ENCODE measurements at regions not wholly inside any gene's neighbourhood (a gene's known extent, or its start where the extent isn't known, plus 50 kb on each side); places are given as distances from the start of the nearest gene placed in this dataset.

DNA sequence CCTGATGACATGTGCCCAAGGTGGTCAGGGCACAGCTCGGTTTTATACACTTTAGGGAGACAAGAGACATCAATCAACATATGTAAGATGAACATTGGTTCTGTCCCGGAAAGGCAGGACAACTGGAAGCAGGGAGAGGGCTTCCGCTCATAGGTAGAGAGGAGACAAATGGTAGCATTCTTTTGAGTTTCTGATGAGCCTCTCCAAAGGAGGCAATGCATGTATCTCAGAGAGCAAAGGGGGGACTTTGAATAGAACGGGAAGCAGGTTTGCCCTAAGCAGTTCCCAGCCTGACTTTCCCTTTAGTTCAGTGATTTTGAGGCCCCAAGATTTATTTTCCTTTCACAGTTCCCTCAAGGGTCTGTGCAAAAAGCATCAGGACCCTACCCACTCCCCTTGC lies 172.4 kb upstream of the TNRC6C start:
- intact Hi-C loops (cut with micrococcal nuclease): no loop called here
- FAIRE-seq: no peak

More for the DNA sequence above, 172.4 kb upstream of the TNRC6C start:
- TF ChIP-seq ERF (CRISPR knock-in tag; IDR thresholded peaks at IDR 0.05) (no peak), POLR2B (IDR thresholded peaks at IDR 0.05; ENCODE audit: low read depth, partially characterized antibody) (no peak), LARP7 (IDR thresholded peaks at IDR 0.05) (no peak), ZNF785 (CRISPR knock-in tag; IDR thresholded peaks at IDR 0.05) (no peak), TARDBP (IDR thresholded peaks at IDR 0.05) (no peak), RAD51 (IDR thresholded peaks at IDR 0.05; ENCODE audit: borderline replicate concordance, low read depth) (no peak), MTA1 (IDR thresholded peaks at IDR 0.05; ENCODE audit: borderline replicate concordance) (no peak), ZNF707 (CRISPR knock-in tag; conservative IDR thresholded peaks at IDR 0.05) (no peak), TBP (optimal IDR thresholded peaks at IDR 0.05; ENCODE audit: low read depth, low read length) (no peak), CREB5 (CRISPR knock-in tag; IDR thresholded peaks at IDR 0.05) (no peak), SMARCA4 (IDR thresholded peaks at IDR 0.05) (no peak), ZSCAN29 (IDR thresholded peaks at IDR 0.05) (no peak), FOXK1 (CRISPR knock-in tag; IDR thresholded peaks at IDR 0.05; ENCODE audit: borderline replicate concordance) (no peak), PHF8 (IDR thresholded peaks at IDR 0.05; ENCODE audit: borderline replicate concordance, low read length) (no peak)
- TF ChIP-seq, protein P1, sequence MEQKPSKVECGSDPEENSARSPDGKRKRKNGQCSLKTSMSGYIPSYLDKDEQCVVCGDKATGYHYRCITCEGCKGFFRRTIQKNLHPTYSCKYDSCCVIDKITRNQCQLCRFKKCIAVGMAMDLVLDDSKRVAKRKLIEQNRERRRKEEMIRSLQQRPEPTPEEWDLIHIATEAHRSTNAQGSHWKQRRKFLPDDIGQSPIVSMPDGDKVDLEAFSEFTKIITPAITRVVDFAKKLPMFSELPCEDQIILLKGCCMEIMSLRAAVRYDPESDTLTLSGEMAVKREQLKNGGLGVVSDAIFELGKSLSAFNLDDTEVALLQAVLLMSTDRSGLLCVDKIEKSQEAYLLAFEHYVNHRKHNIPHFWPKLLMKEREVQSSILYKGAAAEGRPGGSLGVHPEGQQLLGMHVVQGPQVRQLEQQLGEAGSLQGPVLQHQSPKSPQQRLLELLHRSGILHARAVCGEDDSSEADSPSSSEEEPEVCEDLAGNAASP (IDR thresholded peaks at IDR 0.05): no peak
- TF ChIP-seq, protein P2, sequence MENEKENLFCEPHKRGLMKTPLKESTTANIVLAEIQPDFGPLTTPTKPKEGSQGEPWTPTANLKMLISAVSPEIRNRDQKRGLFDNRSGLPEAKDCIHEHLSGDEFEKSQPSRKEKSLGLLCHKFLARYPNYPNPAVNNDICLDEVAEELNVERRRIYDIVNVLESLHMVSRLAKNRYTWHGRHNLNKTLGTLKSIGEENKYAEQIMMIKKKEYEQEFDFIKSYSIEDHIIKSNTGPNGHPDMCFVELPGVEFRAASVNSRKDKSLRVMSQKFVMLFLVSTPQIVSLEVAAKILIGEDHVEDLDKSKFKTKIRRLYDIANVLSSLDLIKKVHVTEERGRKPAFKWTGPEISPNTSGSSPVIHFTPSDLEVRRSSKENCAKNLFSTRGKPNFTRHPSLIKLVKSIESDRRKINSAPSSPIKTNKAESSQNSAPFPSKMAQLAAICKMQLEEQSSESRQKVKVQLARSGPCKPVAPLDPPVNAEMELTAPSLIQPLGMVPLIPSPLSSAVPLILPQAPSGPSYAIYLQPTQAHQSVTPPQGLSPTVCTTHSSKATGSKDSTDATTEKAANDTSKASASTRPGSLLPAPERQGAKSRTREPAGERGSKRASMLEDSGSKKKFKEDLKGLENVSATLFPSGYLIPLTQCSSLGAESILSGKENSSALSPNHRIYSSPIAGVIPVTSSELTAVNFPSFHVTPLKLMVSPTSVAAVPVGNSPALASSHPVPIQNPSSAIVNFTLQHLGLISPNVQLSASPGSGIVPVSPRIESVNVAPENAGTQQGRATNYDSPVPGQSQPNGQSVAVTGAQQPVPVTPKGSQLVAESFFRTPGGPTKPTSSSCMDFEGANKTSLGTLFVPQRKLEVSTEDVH (IDR thresholded peaks at IDR 0.05; ENCODE audit: low read depth, partially characterized antibody): no peak
- Histone ChIP-seq H3K9me1 (ENCODE audit: control insufficient read depth, insufficient read depth, low read length) (no peaks in the 10 kb centered on the region), H3K27me3 (ENCODE audit: control insufficient read depth in 2 of 2, insufficient read depth in 2 of 2, low read length in 2 of 2) (peaks cover 40 to 93% of the 10 kb centered on the region in 2 experiments), H3K27ac (ENCODE audit: extremely low read depth, low read depth, low read length) (no peak overlapping the region), H3K36me3 (ENCODE audit: control insufficient read depth, insufficient read depth, low read length) (no peaks in the 10 kb centered on the region), H3K9me3 (replicated peaks; ENCODE audit: control insufficient read depth, insufficient read depth, low read depth, low read length) (no peaks in the 10 kb centered on the region), H3K79me2 (ENCODE audit: control insufficient read depth, insufficient read depth, low read length) (no peaks in the 10 kb centered on the region), H3K4me2 (ENCODE audit: insufficient read depth, low read length) (no peak overlapping the region), H3K9ac (ENCODE audit: insufficient read depth in 1 of 2, low read depth in 2 of 2, low read length in 2 of 2) (no peak overlapping the region), H2AFZ (ENCODE audit: low read depth, low read length) (no peak overlapping the region), H3K4me1 (replicated peaks in 1 of 2; ENCODE audit: control insufficient read depth in 2 of 2, insufficient read depth in 2 of 2, low read length in 2 of 2) (no peaks in the 10 kb centered on the region), H4K20me1 (replicated peaks; ENCODE audit: control insufficient read depth, insufficient read depth, low read length) (peaks cover 10% of the 10 kb centered on the region; the same call in 1 of the 2 replicates), H3K4me3 (no peak overlapping the region)
- POLR2A ChIA-PET: interaction anchor here (0.7 kb wide), 1 partner anchor 235 kb away, joined by 3 read pairs; no protein-coding TSS in a partner anchor
- CTCF ChIA-PET (ENCODE audit: low intra/inter-chr PET ratio): no interaction called here
- no TSS peak for BruUV-seq (replicated peaks)
- DNase-seq (ENCODE audit: extremely low read depth in 1 of 4, low spot score in 3 of 4) (no peak), ATAC-seq (no peak)
- WGBS (ENCODE audit: insufficient coverage, low coverage, missing lambda C conversion rate): 0% methylated on average over 4 of the region's 4 CpGs
- in situ Hi-C loops (cut with MboI): no loop called here
